ENCODE measurements at regions not wholly inside any gene's neighbourhood (a gene's known extent, or its start where the extent isn't known, plus 50 kb on each side); places are given as distances from the start of the nearest gene placed in this dataset.
"Not testable (repeated sequence)": the region's sequence is repeated elsewhere in the genome, so short reads cannot be mapped to it uniquely, and the experiment has no call there.

- Histone ChIP-seq H3K4me3 (ENCODE audit: low read length in 2 of 2) (no peak overlapping the region), H3K9me3 (ENCODE audit: control insufficient read depth in 2 of 2, low read length in 2 of 2) (no peaks in the 10 kb centered on the region)
Observed at GRCh38 chr20:40010483-40010882, 678.6 kb downstream of the MAFB start.

GRCh38 chr20:40009542-40009941 lies 679.5 kb downstream of the MAFB start:
- H3K4me3 ChIP-seq (ENCODE audit: low read length in 2 of 2): no peak overlapping the region
- H3K27me3 ChIP-seq (ENCODE audit: control insufficient read depth in 1 of 2, insufficient read depth in 2 of 2, low read length in 2 of 2): no peaks in the 10 kb centered on the region
- H3K9me3 ChIP-seq (ENCODE audit: control insufficient read depth in 2 of 2, low read length in 2 of 2): no peaks in the 10 kb centered on the region
- H3K9ac ChIP-seq (ENCODE audit: low read length in 2 of 2): no peak overlapping the region
- H3K27ac ChIP-seq (ENCODE audit: low read length): no peak overlapping the region
- H3K4me1 ChIP-seq (ENCODE audit: control insufficient read depth, insufficient read depth, low read length): no peaks in the 10 kb centered on the region
- no peaks in the 10 kb centered on the region for H3K36me3 ChIP-seq (ENCODE audit: control insufficient read depth in 2 of 2, insufficient read depth in 2 of 2, low read length in 2 of 2)

More at GRCh38 chr20:40010483-40010882, 678.6 kb downstream of the MAFB start:
- Histone ChIP-seq H3K27ac (ENCODE audit: low read length) (no peak overlapping the region), H3K36me3 (ENCODE audit: control insufficient read depth in 2 of 2, insufficient read depth in 2 of 2, low read length in 2 of 2) (no peaks in the 10 kb centered on the region), H3K9ac (ENCODE audit: low read length in 2 of 2) (no peak overlapping the region), H3K4me1 (ENCODE audit: control insufficient read depth, insufficient read depth, low read length) (no peaks in the 10 kb centered on the region), H3K27me3 (ENCODE audit: control insufficient read depth in 1 of 2, insufficient read depth in 2 of 2, low read length in 2 of 2) (no peaks in the 10 kb centered on the region)

GRCh38 chr20:40008177-40008576 lies 680.9 kb downstream of the MAFB start:
- Histone ChIP-seq H3K36me3 (ENCODE audit: control insufficient read depth in 2 of 2, insufficient read depth in 2 of 2, low read length in 2 of 2) (no peaks in the 10 kb centered on the region), H3K27me3 (ENCODE audit: control insufficient read depth in 1 of 2, insufficient read depth in 2 of 2, low read length in 2 of 2) (no peaks in the 10 kb centered on the region), H3K4me3 (ENCODE audit: low read length in 2 of 2) (no peak overlapping the region), H3K27ac (ENCODE audit: low read length) (no peak overlapping the region), H3K9ac (ENCODE audit: low read length in 2 of 2) (no peak overlapping the region), H3K4me1 (ENCODE audit: control insufficient read depth, insufficient read depth, low read length) (no peaks in the 10 kb centered on the region), H3K9me3 (ENCODE audit: control insufficient read depth in 2 of 2, low read length in 2 of 2) (no peaks in the 10 kb centered on the region)

- no peaks in the 10 kb centered on the region for H3K9me3 ChIP-seq (ENCODE audit: control insufficient read depth in 2 of 2, low read length in 2 of 2)
- H3K4me1 ChIP-seq (ENCODE audit: control insufficient read depth, insufficient read depth, low read length): no peaks in the 10 kb centered on the region
- H3K27ac ChIP-seq (ENCODE audit: low read length): no peak overlapping the region
- H3K9ac ChIP-seq (ENCODE audit: low read length in 2 of 2): no peak overlapping the region
- no peaks in the 10 kb centered on the region for H3K36me3 ChIP-seq (ENCODE audit: control insufficient read depth in 2 of 2, insufficient read depth in 2 of 2, low read length in 2 of 2)
- H3K27me3 ChIP-seq (ENCODE audit: control insufficient read depth in 1 of 2, insufficient read depth in 2 of 2, low read length in 2 of 2): no peaks in the 10 kb centered on the region
- H3K4me3 ChIP-seq (ENCODE audit: low read length in 2 of 2): no peak overlapping the region
Observed at GRCh38 chr20:40006168-40006860, 682.7 kb downstream of the MAFB start.

GRCh38 chr20:40004092-40004491 lies 684.9 kb downstream of the MAFB start:
- H3K36me3 ChIP-seq (ENCODE audit: control insufficient read depth in 2 of 2, insufficient read depth in 2 of 2, low read length in 2 of 2); H3K27ac ChIP-seq (ENCODE audit: low read length); H3K9me3 ChIP-seq (ENCODE audit: control insufficient read depth in 2 of 2, low read length in 2 of 2); H3K4me3 ChIP-seq (ENCODE audit: low read length in 2 of 2); H3K27me3 ChIP-seq (ENCODE audit: control insufficient read depth in 1 of 2, insufficient read depth in 2 of 2, low read length in 2 of 2); H3K9ac ChIP-seq (ENCODE audit: low read length in 2 of 2); H3K4me1 ChIP-seq (ENCODE audit: control insufficient read depth, insufficient read depth, low read length): not testable (repeated sequence)

GRCh38 chr20:39993742-39994141 lies 695.3 kb downstream of the MAFB start:
- Histone ChIP-seq H3K4me1 (ENCODE audit: control insufficient read depth, insufficient read depth, low read length) (peaks cover 4% of the 10 kb centered on the region), H3K4me3 (ENCODE audit: low read length in 2 of 2) (no peak overlapping the region), H3K36me3 (ENCODE audit: control insufficient read depth in 2 of 2, insufficient read depth in 2 of 2, low read length in 2 of 2) (no peaks in the 10 kb centered on the region), H3K27me3 (ENCODE audit: control insufficient read depth in 1 of 2, insufficient read depth in 2 of 2, low read length in 2 of 2) (no peaks in the 10 kb centered on the region), H3K9me3 (ENCODE audit: control insufficient read depth in 2 of 2, low read length in 2 of 2) (peaks cover 0 to 3% of the 10 kb centered on the region in 2 donors), H3K27ac (ENCODE audit: low read length) (no peak overlapping the region), H3K9ac (ENCODE audit: low read length in 2 of 2) (no peak overlapping the region)

GRCh38 chr20:39990692-39991091 lies 698.3 kb downstream of the MAFB start:
- H3K9me3 ChIP-seq (ENCODE audit: control insufficient read depth in 2 of 2, low read length in 2 of 2): peaks cover 0 to 3% of the 10 kb centered on the region in 2 donors
- no peak overlapping the region for H3K4me3 ChIP-seq (ENCODE audit: low read length in 2 of 2)
- no peaks in the 10 kb centered on the region for H3K27me3 ChIP-seq (ENCODE audit: control insufficient read depth in 1 of 2, insufficient read depth in 2 of 2, low read length in 2 of 2)
- no peak overlapping the region for H3K27ac ChIP-seq (ENCODE audit: low read length)
- H3K4me1 ChIP-seq (ENCODE audit: control insufficient read depth, insufficient read depth, low read length): peaks cover 11% of the 10 kb centered on the region
- H3K36me3 ChIP-seq (ENCODE audit: control insufficient read depth in 2 of 2, insufficient read depth in 2 of 2, low read length in 2 of 2): no peaks in the 10 kb centered on the region
- no peak overlapping the region for H3K9ac ChIP-seq (ENCODE audit: low read length in 2 of 2)

GRCh38 chr20:39988991-39989390 lies 700.0 kb downstream of the MAFB start:
- Histone ChIP-seq H3K27me3 (ENCODE audit: control insufficient read depth in 1 of 2, insufficient read depth in 2 of 2, low read length in 2 of 2) (no peaks in the 10 kb centered on the region), H3K36me3 (ENCODE audit: control insufficient read depth in 2 of 2, insufficient read depth in 2 of 2, low read length in 2 of 2) (no peaks in the 10 kb centered on the region), H3K9me3 (ENCODE audit: control insufficient read depth in 2 of 2, low read length in 2 of 2) (peaks cover 0 to 3% of the 10 kb centered on the region in 2 donors), H3K27ac (ENCODE audit: low read length) (no peak overlapping the region), H3K4me3 (ENCODE audit: low read length in 2 of 2) (no peak overlapping the region), H3K9ac (ENCODE audit: low read length in 2 of 2) (no peak overlapping the region), H3K4me1 (ENCODE audit: control insufficient read depth, insufficient read depth, low read length) (peaks cover 17% of the 10 kb centered on the region)

GRCh38 chr20:39986173-39986904 lies 702.7 kb downstream of the MAFB start:
- Histone ChIP-seq H3K9me3 (ENCODE audit: control insufficient read depth in 2 of 2, low read length in 2 of 2) (peaks cover 0 to 3% of the 10 kb centered on the region in 2 donors), H3K9ac (ENCODE audit: low read length in 2 of 2) (peak overlapping the region; percentile 37 to 54), H3K4me1 (ENCODE audit: control insufficient read depth, insufficient read depth, low read length) (peaks cover 21% of the 10 kb centered on the region), H3K36me3 (ENCODE audit: control insufficient read depth in 2 of 2, insufficient read depth in 2 of 2, low read length in 2 of 2) (no peaks in the 10 kb centered on the region), H3K27ac (ENCODE audit: low read length) (peak overlapping the region; percentile 84), H3K4me3 (ENCODE audit: low read length in 2 of 2) (peak overlapping the region; percentile 27 to 31), H3K27me3 (ENCODE audit: control insufficient read depth in 1 of 2, insufficient read depth in 2 of 2, low read length in 2 of 2) (no peaks in the 10 kb centered on the region)

GRCh38 chr20:39985271-39985827 lies 703.7 kb downstream of the MAFB start:
- H3K27me3 ChIP-seq (ENCODE audit: control insufficient read depth in 1 of 2, insufficient read depth in 2 of 2, low read length in 2 of 2): no peaks in the 10 kb centered on the region
- H3K36me3 ChIP-seq (ENCODE audit: control insufficient read depth in 2 of 2, insufficient read depth in 2 of 2, low read length in 2 of 2): no peaks in the 10 kb centered on the region
- H3K4me3 ChIP-seq (ENCODE audit: low read length in 2 of 2): peak overlapping the region; percentile 4 to 27
- H3K9me3 ChIP-seq (ENCODE audit: control insufficient read depth in 2 of 2, low read length in 2 of 2): no peaks in the 10 kb centered on the region
- H3K9ac ChIP-seq (ENCODE audit: low read length in 2 of 2): peak overlapping the region in 1 of 2 donors; percentile 8
- peak overlapping the region; percentile 84 for H3K27ac ChIP-seq (ENCODE audit: low read length)
- peaks cover 21% of the 10 kb centered on the region for H3K4me1 ChIP-seq (ENCODE audit: control insufficient read depth, insufficient read depth, low read length)

- no peaks in the 10 kb centered on the region for H3K36me3 ChIP-seq (ENCODE audit: control insufficient read depth in 2 of 2, insufficient read depth in 2 of 2, low read length in 2 of 2)
- no peak overlapping the region for H3K9ac ChIP-seq (ENCODE audit: low read length in 2 of 2)
- no peak overlapping the region for H3K27ac ChIP-seq (ENCODE audit: low read length)
- H3K27me3 ChIP-seq (ENCODE audit: control insufficient read depth in 1 of 2, insufficient read depth in 2 of 2, low read length in 2 of 2): no peaks in the 10 kb centered on the region
- H3K4me3 ChIP-seq (ENCODE audit: low read length in 2 of 2): no peak overlapping the region
- peaks cover 21% of the 10 kb centered on the region for H3K4me1 ChIP-seq (ENCODE audit: control insufficient read depth, insufficient read depth, low read length)
- no peaks in the 10 kb centered on the region for H3K9me3 ChIP-seq (ENCODE audit: control insufficient read depth in 2 of 2, low read length in 2 of 2)
Observed at GRCh38 chr20:39983655-39984054, 705.4 kb downstream of the MAFB start.
